ENCODE measurements at regions not wholly inside any gene's neighbourhood (a gene's known extent, or its start where the extent isn't known, plus 50 kb on each side); places are given as distances from the start of the nearest gene placed in this dataset.

DNA sequence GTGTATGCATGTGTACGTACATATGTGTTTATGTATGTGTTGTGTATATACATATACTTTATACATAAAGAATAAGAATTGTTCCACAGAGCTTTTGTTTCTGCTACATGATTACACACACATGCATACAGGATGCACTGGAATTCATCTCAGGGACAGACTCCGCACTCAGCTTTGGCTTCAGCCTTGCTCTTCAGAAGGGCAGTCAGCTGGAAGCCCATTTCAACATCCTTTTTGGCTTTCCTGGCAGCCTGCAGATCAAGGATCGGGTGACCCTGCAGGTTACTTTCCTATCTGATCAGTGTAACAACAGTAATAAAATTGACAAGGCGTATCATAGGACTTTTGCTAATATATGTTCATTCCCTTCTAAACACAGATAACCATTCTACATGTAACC lies 144.1 kb upstream of the COPS8 start:
- Histone ChIP-seq H3K27ac (no peak overlapping the region), H4K20me1 (ENCODE audit: insufficient read depth) (no peaks in the 10 kb centered on the region), H3K79me2 (ENCODE audit: low read depth) (no peaks in the 10 kb centered on the region), H3F3A (ENCODE audit: insufficient read depth, low read depth) (no peaks in the 10 kb centered on the region), H2AFZ (no peak overlapping the region), H3K4me2 (no peak overlapping the region), H3K4me1 (replicated peaks; ENCODE audit: insufficient read depth) (no peaks in the 10 kb centered on the region), H3K4me3 (no peak overlapping the region), H3K9me2 (ENCODE audit: insufficient read depth) (no peaks in the 10 kb centered on the region), H3K27me3 (ENCODE audit: insufficient read depth, low read depth) (peaks cover 46% of the 10 kb centered on the region), H3K9me3 (ENCODE audit: insufficient read depth, low read depth) (no peaks in the 10 kb centered on the region), H3K36me3 (ENCODE audit: low read depth) (no peaks in the 10 kb centered on the region)
- TF ChIP-seq, protein P1, sequence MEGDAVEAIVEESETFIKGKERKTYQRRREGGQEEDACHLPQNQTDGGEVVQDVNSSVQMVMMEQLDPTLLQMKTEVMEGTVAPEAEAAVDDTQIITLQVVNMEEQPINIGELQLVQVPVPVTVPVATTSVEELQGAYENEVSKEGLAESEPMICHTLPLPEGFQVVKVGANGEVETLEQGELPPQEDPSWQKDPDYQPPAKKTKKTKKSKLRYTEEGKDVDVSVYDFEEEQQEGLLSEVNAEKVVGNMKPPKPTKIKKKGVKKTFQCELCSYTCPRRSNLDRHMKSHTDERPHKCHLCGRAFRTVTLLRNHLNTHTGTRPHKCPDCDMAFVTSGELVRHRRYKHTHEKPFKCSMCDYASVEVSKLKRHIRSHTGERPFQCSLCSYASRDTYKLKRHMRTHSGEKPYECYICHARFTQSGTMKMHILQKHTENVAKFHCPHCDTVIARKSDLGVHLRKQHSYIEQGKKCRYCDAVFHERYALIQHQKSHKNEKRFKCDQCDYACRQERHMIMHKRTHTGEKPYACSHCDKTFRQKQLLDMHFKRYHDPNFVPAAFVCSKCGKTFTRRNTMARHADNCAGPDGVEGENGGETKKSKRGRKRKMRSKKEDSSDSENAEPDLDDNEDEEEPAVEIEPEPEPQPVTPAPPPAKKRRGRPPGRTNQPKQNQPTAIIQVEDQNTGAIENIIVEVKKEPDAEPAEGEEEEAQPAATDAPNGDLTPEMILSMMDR (conservative IDR thresholded peaks at IDR 0.05) = no peak
- no peak for TF ChIP-seq EZH2 (IDR thresholded peaks at IDR 0.05; ENCODE audit: low read depth)
- intact Hi-C loops (cut with micrococcal nuclease; ENCODE audit: unreplicated experiment) = no loop called here
- ChIA-PET POLR2A (ENCODE audit: unreplicated experiment) (no interaction called here), CTCF (no interaction called here)
- no TSS peak for BruUV-seq (replicated peaks)
- DNase-seq = no peak

DNA sequence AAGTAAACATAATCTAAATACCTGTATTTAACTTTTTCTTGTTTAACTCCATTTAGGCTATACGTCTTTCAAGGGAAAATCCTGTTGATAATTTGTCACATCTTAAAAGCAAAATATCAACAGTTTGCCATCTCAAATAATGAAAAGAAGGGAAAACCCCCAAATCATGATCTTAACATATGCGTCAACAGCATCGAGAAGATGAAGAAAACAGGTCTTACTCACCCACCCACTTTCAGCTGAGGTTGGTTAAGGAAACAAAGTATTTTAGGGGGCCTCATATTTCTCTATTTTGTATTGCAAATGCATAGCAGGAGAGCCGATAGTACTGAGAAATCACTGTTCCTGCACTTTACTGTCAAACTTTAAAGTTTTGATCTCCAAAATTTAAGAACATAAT lies 143.1 kb upstream of the COPS8 start:
- Histone ChIP-seq H3K4me3 (no peak overlapping the region), H3K9me2 (ENCODE audit: insufficient read depth) (no peaks in the 10 kb centered on the region), H3K4me2 (no peak overlapping the region), H3K36me3 (ENCODE audit: low read depth) (no peaks in the 10 kb centered on the region), H4K20me1 (ENCODE audit: insufficient read depth) (no peaks in the 10 kb centered on the region), H3K9me3 (ENCODE audit: insufficient read depth, low read depth) (no peaks in the 10 kb centered on the region), H3K27ac (no peak overlapping the region), H2AFZ (no peak overlapping the region), H3K4me1 (replicated peaks; ENCODE audit: insufficient read depth) (no peaks in the 10 kb centered on the region), H3F3A (ENCODE audit: insufficient read depth, low read depth) (no peaks in the 10 kb centered on the region), H3K27me3 (ENCODE audit: insufficient read depth, low read depth) (peaks cover 45% of the 10 kb centered on the region; the same call in 1 of the 2 replicates), H3K79me2 (ENCODE audit: low read depth) (no peaks in the 10 kb centered on the region)
- BruUV-seq (replicated peaks) = no TSS peak
- TF ChIP-seq EZH2 (IDR thresholded peaks at IDR 0.05; ENCODE audit: low read depth) = no peak
- TF ChIP-seq, protein P1 (conservative IDR thresholded peaks at IDR 0.05) = no peak
- ChIA-PET POLR2A (ENCODE audit: unreplicated experiment) (no interaction called here), CTCF (no interaction called here)
- intact Hi-C loops (cut with micrococcal nuclease; ENCODE audit: unreplicated experiment) = no loop called here
- no peak for DNase-seq

DNA sequence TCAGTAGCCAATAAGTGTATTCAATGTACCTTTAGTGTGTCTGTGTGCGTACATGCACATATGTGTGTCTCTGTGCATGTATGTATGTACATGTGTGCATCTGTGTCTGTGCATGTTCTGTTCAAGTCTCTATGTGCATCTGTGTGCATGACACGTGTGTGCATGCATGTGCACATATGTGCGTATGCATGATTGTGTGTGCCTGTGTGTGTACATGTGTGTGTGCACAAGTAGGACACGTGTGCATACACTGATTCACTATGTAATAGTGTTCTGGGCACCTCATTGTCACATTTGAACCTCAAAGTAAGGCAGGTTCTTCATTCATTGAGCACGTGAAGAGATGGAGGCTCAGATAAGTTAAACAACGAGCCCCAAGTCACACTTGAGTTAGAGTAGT lies 142.6 kb upstream of the COPS8 start:
- no peak overlapping the region for H3K4me2 ChIP-seq
- no peak overlapping the region for H3K4me3 ChIP-seq
- TF ChIP-seq, protein P1 (conservative IDR thresholded peaks at IDR 0.05) = no peak
- TF ChIP-seq EZH2 (IDR thresholded peaks at IDR 0.05; ENCODE audit: low read depth) = no peak
- peaks cover 46% of the 10 kb centered on the region; the same call in 1 of the 2 replicates for H3K27me3 ChIP-seq (ENCODE audit: insufficient read depth, low read depth)
- no TSS peak for BruUV-seq (replicated peaks)
- no peaks in the 10 kb centered on the region for H3K79me2 ChIP-seq (ENCODE audit: low read depth)
- no peaks in the 10 kb centered on the region for H3F3A ChIP-seq (ENCODE audit: insufficient read depth, low read depth)
- no peak overlapping the region for H3K27ac ChIP-seq
- no peaks in the 10 kb centered on the region for H4K20me1 ChIP-seq (ENCODE audit: insufficient read depth)
- DNase-seq = no peak
- no peaks in the 10 kb centered on the region for H3K36me3 ChIP-seq (ENCODE audit: low read depth)
- CTCF ChIA-PET = no interaction called here
- no peak overlapping the region for H2AFZ ChIP-seq
- POLR2A ChIA-PET (ENCODE audit: unreplicated experiment) = no interaction called here
- H3K4me1 ChIP-seq (replicated peaks; ENCODE audit: insufficient read depth) = no peaks in the 10 kb centered on the region
- intact Hi-C loops (cut with micrococcal nuclease; ENCODE audit: unreplicated experiment) = no loop called here
- H3K9me3 ChIP-seq (ENCODE audit: insufficient read depth, low read depth) = no peaks in the 10 kb centered on the region
- no peaks in the 10 kb centered on the region for H3K9me2 ChIP-seq (ENCODE audit: insufficient read depth)
